A673 (cell line): ENCODE measurements at regions not wholly inside any gene's neighbourhood (a gene's known extent, or its start where the extent isn't known, plus 50 kb on each side); places are given as distances from the start of the nearest gene placed in this dataset.

Experiments
- EZH2 ChIP-seq: fragments of 200-600 bp; sonication (generic); IDR thresholded peaks from 2 replicates; pipeline ENCODE4 v1.6.1; 2017; ENCODE audit warnings: borderline replicate concordance, low read depth, mild to moderate bottlenecking, mixed read lengths, antibody characterized with exemption, low read length; ENCODE audit not compliant: poor library complexity, severe bottlenecking
- TF ChIP-seq, protein P1 (sequence below): fragments of 300-800, 200-600 bp; sonication (generic); conservative IDR thresholded peaks from 2 replicates; pipeline ENCODE4 v1.5.1; 2017; ENCODE audit warnings: low read depth, mild to moderate bottlenecking, antibody characterized with exemption, low read length, moderate library complexity, mixed read lengths

DNA sequence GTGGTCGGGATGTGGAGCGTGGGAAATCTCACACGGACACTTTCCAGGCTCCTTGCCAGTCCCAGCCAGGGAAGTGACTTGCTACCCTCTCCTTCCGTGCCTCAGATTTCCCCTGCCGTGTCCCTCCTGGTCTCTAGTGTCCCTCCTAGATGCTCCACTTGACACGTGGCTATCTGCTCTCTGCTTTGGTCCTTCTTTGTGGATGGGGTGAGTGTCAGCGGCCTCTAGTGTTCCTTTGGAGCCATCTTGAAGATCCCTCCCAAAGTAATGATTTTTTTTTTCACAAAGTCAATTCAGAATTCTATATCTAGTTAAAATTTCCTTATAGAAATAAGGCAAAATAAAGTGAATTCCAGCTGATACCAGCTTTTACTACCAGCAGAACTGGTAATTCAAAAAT, 117.7 kb downstream of the MRPL36 start:
- no peak for TF ChIP-seq EZH2
- TF ChIP-seq, protein P1, sequence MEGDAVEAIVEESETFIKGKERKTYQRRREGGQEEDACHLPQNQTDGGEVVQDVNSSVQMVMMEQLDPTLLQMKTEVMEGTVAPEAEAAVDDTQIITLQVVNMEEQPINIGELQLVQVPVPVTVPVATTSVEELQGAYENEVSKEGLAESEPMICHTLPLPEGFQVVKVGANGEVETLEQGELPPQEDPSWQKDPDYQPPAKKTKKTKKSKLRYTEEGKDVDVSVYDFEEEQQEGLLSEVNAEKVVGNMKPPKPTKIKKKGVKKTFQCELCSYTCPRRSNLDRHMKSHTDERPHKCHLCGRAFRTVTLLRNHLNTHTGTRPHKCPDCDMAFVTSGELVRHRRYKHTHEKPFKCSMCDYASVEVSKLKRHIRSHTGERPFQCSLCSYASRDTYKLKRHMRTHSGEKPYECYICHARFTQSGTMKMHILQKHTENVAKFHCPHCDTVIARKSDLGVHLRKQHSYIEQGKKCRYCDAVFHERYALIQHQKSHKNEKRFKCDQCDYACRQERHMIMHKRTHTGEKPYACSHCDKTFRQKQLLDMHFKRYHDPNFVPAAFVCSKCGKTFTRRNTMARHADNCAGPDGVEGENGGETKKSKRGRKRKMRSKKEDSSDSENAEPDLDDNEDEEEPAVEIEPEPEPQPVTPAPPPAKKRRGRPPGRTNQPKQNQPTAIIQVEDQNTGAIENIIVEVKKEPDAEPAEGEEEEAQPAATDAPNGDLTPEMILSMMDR: no peak
